ENCODE measurements at regions not wholly inside any gene's neighbourhood (a gene's known extent, or its start where the extent isn't known, plus 50 kb on each side); places are given as distances from the start of the nearest gene placed in this dataset.

DNA sequence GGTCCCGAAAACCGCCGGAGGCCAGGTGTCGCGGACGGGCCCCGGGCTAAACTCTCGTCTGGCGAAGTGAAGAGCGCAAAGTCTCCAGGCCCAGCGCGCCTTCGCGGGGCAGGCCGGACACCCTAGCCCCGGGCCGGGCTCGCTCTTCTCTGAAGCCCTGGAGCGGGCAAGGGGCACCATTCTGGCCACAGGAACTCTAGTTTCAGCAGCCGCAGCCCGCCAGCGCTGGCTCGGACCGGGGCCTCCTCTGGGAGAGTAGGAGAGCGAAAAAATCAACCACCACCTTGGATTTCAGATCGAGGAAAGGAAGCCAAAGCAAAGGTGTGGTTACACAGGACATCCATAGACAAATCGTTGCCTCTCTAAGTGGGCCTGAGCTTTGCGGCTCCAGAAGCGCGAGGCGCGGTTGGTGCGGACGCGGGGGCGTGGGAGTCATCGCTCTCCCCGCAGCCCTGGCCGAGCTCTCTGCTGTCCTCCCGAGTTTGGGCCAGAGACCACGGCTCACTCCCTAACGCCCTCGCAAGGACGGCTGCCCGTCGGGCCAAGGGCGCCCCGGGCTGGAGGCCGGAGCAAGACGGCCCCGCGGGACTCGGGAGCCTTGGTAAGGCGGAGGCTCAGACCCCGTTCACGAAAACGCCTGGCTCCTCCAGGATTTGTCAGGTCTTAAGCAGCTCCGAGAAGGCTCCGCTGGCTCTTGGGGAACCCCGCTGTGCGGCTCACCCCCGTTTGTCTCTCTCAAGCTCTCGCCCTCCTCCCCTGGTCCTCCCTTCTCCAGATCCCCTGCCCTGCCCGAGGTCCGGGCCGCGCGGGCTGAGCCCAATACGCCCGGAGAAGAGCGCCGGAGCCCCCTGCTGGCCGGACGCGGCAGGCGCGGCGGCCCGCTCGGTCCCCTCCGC is 132.9 kb upstream of the DPYD start:
- H3K27me3 ChIP-seq (ENCODE audit: insufficient read depth, poor library complexity, severe bottlenecking) = peaks cover 44% of the 10 kb centered on the region
- peak in 1 of 2 experiments; percentile 10 for DNase-seq (ENCODE audit: low read depth in 1 of 2, low spot score in 1 of 2)
- H3K4me3 ChIP-seq (replicated peaks; ENCODE audit: insufficient read depth, low read length) = peak overlapping the region; percentile 44
- TF ChIP-seq GABPA (IDR thresholded peaks at IDR 0.05; ENCODE audit: low read depth) (no peak), SPI1 (IDR thresholded peaks at IDR 0.05; ENCODE audit: borderline replicate concordance, low read depth) (no peak), POLR2AphosphoS5 (IDR thresholded peaks at IDR 0.05; ENCODE audit: low read depth) (no peak)
- TF ChIP-seq, protein P1, sequence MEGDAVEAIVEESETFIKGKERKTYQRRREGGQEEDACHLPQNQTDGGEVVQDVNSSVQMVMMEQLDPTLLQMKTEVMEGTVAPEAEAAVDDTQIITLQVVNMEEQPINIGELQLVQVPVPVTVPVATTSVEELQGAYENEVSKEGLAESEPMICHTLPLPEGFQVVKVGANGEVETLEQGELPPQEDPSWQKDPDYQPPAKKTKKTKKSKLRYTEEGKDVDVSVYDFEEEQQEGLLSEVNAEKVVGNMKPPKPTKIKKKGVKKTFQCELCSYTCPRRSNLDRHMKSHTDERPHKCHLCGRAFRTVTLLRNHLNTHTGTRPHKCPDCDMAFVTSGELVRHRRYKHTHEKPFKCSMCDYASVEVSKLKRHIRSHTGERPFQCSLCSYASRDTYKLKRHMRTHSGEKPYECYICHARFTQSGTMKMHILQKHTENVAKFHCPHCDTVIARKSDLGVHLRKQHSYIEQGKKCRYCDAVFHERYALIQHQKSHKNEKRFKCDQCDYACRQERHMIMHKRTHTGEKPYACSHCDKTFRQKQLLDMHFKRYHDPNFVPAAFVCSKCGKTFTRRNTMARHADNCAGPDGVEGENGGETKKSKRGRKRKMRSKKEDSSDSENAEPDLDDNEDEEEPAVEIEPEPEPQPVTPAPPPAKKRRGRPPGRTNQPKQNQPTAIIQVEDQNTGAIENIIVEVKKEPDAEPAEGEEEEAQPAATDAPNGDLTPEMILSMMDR (IDR thresholded peaks at IDR 0.05; ENCODE audit: insufficient read depth, low read length) = peak; percentile 30
- H3K27ac ChIP-seq (replicated peaks) = no peak overlapping the region

DNA sequence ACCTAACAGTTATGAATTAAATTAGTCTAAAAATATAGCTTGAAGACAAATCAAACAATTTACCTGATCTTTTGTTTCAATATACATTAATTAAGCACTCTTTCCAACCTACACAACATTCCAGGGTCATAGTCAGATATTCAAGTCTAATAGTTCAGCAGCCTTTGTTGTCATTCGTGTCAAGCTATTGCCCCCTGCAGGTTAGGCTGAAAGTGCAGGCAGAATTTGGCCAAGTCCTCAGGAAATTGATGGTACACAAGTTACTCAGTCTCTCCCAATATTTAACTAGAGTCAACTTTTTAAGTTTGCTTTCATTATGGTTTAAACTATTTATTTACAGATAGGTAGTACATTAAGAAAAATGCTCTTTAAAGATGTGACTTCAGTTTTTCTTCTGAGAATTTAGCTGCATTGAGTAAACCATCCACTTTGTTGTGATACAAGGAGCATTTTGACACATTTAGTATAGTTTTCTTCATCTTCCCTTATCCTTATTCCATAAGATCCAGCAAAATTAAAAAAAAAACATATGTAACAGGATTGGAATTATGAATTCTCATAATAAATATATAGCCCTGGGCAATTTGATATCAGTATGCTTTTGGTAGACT is 130.3 kb upstream of the DPYD start:
- H3K27me3 ChIP-seq (ENCODE audit: insufficient read depth, poor library complexity, severe bottlenecking) = peaks cover 65% of the 10 kb centered on the region

DNA sequence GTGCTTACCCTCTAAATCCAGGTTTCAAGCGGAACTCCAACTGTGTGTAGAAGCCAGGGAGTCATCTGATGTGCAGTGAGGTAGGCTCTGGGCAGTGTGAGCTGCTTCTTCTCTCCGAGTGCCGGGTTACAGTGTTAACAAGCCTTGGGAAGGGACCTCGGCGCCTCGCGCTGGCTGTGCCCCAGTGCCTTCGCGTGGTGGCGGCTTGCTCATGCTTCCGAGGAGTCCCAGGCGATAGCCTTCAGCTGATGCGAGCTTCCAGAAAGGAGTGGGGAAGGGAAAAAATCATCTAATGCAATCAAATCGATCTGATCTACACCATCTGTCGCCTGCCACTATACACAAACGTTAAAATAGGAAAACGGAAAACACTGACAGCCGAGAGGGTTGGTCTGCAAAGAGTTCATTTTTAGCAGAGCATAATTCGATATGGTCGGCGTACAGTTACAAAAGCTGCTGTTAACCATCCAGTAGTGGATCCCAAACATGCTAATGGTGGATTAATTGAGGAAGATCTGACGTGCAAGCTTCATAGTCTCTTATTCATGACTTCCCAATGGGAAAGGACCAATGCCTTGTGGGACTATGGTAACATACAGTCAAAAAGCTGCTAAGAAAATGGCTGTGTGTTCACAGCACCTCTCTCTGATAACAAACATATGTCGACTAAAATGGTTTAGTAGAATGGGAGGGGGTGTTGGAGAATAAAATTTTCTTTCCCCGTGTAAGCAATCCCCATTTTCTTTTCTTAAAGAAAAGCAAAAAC is 128.7 kb upstream of the DPYD start:
- H3K4me3 ChIP-seq (replicated peaks; ENCODE audit: insufficient read depth, low read length) = no peak overlapping the region
- TF ChIP-seq, protein P2, sequence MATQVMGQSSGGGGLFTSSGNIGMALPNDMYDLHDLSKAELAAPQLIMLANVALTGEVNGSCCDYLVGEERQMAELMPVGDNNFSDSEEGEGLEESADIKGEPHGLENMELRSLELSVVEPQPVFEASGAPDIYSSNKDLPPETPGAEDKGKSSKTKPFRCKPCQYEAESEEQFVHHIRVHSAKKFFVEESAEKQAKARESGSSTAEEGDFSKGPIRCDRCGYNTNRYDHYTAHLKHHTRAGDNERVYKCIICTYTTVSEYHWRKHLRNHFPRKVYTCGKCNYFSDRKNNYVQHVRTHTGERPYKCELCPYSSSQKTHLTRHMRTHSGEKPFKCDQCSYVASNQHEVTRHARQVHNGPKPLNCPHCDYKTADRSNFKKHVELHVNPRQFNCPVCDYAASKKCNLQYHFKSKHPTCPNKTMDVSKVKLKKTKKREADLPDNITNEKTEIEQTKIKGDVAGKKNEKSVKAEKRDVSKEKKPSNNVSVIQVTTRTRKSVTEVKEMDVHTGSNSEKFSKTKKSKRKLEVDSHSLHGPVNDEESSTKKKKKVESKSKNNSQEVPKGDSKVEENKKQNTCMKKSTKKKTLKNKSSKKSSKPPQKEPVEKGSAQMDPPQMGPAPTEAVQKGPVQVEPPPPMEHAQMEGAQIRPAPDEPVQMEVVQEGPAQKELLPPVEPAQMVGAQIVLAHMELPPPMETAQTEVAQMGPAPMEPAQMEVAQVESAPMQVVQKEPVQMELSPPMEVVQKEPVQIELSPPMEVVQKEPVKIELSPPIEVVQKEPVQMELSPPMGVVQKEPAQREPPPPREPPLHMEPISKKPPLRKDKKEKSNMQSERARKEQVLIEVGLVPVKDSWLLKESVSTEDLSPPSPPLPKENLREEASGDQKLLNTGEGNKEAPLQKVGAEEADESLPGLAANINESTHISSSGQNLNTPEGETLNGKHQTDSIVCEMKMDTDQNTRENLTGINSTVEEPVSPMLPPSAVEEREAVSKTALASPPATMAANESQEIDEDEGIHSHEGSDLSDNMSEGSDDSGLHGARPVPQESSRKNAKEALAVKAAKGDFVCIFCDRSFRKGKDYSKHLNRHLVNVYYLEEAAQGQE (IDR thresholded peaks at IDR 0.05; ENCODE audit: insufficient replicate concordance, low read depth) = no peak
- no peak for TF ChIP-seq POLR2AphosphoS5 (IDR thresholded peaks at IDR 0.05; ENCODE audit: low read depth)
- TF ChIP-seq SPI1 (IDR thresholded peaks at IDR 0.05; ENCODE audit: borderline replicate concordance, low read depth) = no peak
- TF ChIP-seq, protein P1 (IDR thresholded peaks at IDR 0.05; ENCODE audit: insufficient read depth, low read length) = no peak
- TF ChIP-seq GABPA (IDR thresholded peaks at IDR 0.05; ENCODE audit: low read depth) = no peak
- no peak overlapping the region for H3K27ac ChIP-seq (replicated peaks)
- no peak for DNase-seq (ENCODE audit: low read depth in 1 of 2, low spot score in 1 of 2)
- H3K27me3 ChIP-seq (ENCODE audit: insufficient read depth, poor library complexity, severe bottlenecking) = peaks cover 69% of the 10 kb centered on the region

More for the DNA sequence above, 130.3 kb upstream of the DPYD start:
- DNase-seq (ENCODE audit: low read depth in 1 of 2, low spot score in 1 of 2) = peak; percentile 24 to 55
- Histone ChIP-seq H3K27ac (replicated peaks) (no peak overlapping the region), H3K4me3 (replicated peaks; ENCODE audit: insufficient read depth, low read length) (no peak overlapping the region)
- TF ChIP-seq, protein P2 (IDR thresholded peaks at IDR 0.05; ENCODE audit: insufficient replicate concordance, low read depth) = peak; percentile 19
- TF ChIP-seq POLR2AphosphoS5 (IDR thresholded peaks at IDR 0.05; ENCODE audit: low read depth) = no peak
- TF ChIP-seq, protein P1 (IDR thresholded peaks at IDR 0.05; ENCODE audit: insufficient read depth, low read length) = peak; percentile 75
